Liver (tissue), 8 donors: ENCODE measurements at regions not wholly inside any gene's neighbourhood (a gene's known extent, or its start where the extent isn't known, plus 50 kb on each side); places are given as distances from the start of the nearest gene placed in this dataset.
"Not testable (repeated sequence)": the region's sequence is repeated elsewhere in the genome, so short reads cannot be mapped to it uniquely, and the experiment has no call there.

Source experiments
- DNase-seq: peaks from one replicate; pipeline ENCODE4 v3.0.0-alpha.2; 2017; ENCODE audit warnings: low spot score
- H3K27ac ChIP-seq, 2 donors: one replicate each; pipeline ENCODE4 v1.7.0; 2013; ENCODE audit warnings: inconsistent platforms in 2 of 2, low read length in 2 of 2, control low read depth in 1 of 2, low read depth in 1 of 2, mild to moderate bottlenecking in 1 of 2
- H3K27me3 ChIP-seq, 4 donors: one replicate each; pipeline versions ENCODE4 v1.6.1 to v1.7.0; 2013; ENCODE audit warnings: low read length in 3 of 4, inconsistent platforms in 1 of 4, mild to moderate bottlenecking in 1 of 4, moderate library complexity in 1 of 4; ENCODE audit not compliant: control insufficient read depth in 4 of 4, insufficient read depth in 4 of 4
- H3K36me3 ChIP-seq, 4 donors: one replicate each; pipeline versions ENCODE4 v1.6.1 to v1.7.0; 2013; ENCODE audit warnings: low read length in 3 of 4, mild to moderate bottlenecking in 3 of 4, low read depth in 1 of 4, moderate library complexity in 1 of 4; ENCODE audit not compliant: control insufficient read depth in 4 of 4, insufficient read depth in 3 of 4
- H3K4me1 ChIP-seq, 4 donors: one replicate each; pipeline versions ENCODE4 v1.6.1 to v1.7.0; 2013; ENCODE audit warnings: low read length in 3 of 4, mild to moderate bottlenecking in 3 of 4, moderate library complexity in 1 of 4; ENCODE audit not compliant: control insufficient read depth in 4 of 4, insufficient read depth in 4 of 4
- H3K4me3 ChIP-seq, 3 donors: one replicate each; pipeline versions ENCODE4 v1.6.1 to v1.7.0; 2013; ENCODE audit warnings: low read length in 3 of 3, control low read depth in 1 of 3, low read depth in 1 of 3, mild to moderate bottlenecking in 1 of 3
- H3K9ac ChIP-seq, 2 donors: one replicate each; pipeline ENCODE4 v1.7.0; 2013; ENCODE audit warnings: low read length in 2 of 2, mild to moderate bottlenecking in 2 of 2, moderate library complexity in 2 of 2, control low read depth in 1 of 2, low read depth in 1 of 2
- H3K9me3 ChIP-seq, 4 donors: one replicate each; pipeline versions ENCODE4 v1.6.1 to v1.7.0; 2013; ENCODE audit warnings: low read length in 3 of 4; ENCODE audit not compliant: control insufficient read depth in 4 of 4
- EGR1 ChIP-seq, 2 donors: IDR thresholded peaks; 2 replicates each; pipeline ENCODE4 v1.6.1; 2016 to 2018; ENCODE audit warnings: antibody characterized with exemption in 2 of 2, low read depth in 2 of 2
- FOXA1 ChIP-seq: IDR thresholded peaks from 2 replicates; pipeline ENCODE4 v1.6.1; 2016; ENCODE audit warnings: antibody characterized with exemption
- FOXA2 ChIP-seq: IDR thresholded peaks from 2 replicates; pipeline ENCODE4 v1.6.1; 2016; ENCODE audit warnings: antibody characterized with exemption
- GABPA ChIP-seq, 2 donors: IDR thresholded peaks in 1 of 2; conservative IDR thresholded peaks in 1 of 2; 2 replicates each; pipeline ENCODE4 v1.6.1; 2016; ENCODE audit warnings: antibody characterized with exemption in 2 of 2, mild to moderate bottlenecking in 1 of 2, moderate library complexity in 1 of 2
- HNF4A ChIP-seq, 2 donors: conservative IDR thresholded peaks; 2 replicates each; pipeline ENCODE4 v1.6.1; 2016; ENCODE audit warnings: antibody characterized with exemption in 2 of 2, mild to moderate bottlenecking in 2 of 2
- HNF4G ChIP-seq: IDR thresholded peaks from 2 replicates; pipeline ENCODE4 v1.6.1; 2016; ENCODE audit warnings: antibody characterized with exemption
- JUND ChIP-seq, 2 donors: IDR thresholded peaks; 2 replicates each; pipeline ENCODE4 v1.6.1; 2016; ENCODE audit warnings: antibody characterized with exemption in 2 of 2
- NR2F2 ChIP-seq: IDR thresholded peaks from 2 replicates; pipeline ENCODE4 v1.6.1; 2016; ENCODE audit warnings: antibody characterized with exemption
- RAD21 ChIP-seq, 2 donors: IDR thresholded peaks; 2 replicates each; pipeline ENCODE4 v1.6.1; 2016; ENCODE audit warnings: antibody characterized with exemption in 2 of 2, mild to moderate bottlenecking in 2 of 2
- RXRA ChIP-seq, 2 donors: IDR thresholded peaks; 2 replicates each; pipeline ENCODE4 v1.6.1; 2017 to 2018; ENCODE audit warnings: antibody characterized with exemption in 2 of 2, mild to moderate bottlenecking in 1 of 2
- SP1 ChIP-seq: IDR thresholded peaks from 2 replicates; pipeline ENCODE4 v1.6.1; 2018; ENCODE audit warnings: antibody characterized with exemption, mild to moderate bottlenecking
- TAF1 ChIP-seq: conservative IDR thresholded peaks from 2 replicates; pipeline ENCODE4 v1.6.1; 2016; ENCODE audit warnings: antibody characterized with exemption, mild to moderate bottlenecking
- YY1 ChIP-seq: IDR thresholded peaks from 2 replicates; pipeline ENCODE4 v1.6.1; 2016; ENCODE audit warnings: antibody characterized with exemption, mild to moderate bottlenecking
- WGBS: extraction: QIAGEN DNeasy Blood & Tissue Kit; methylation state at CpG from one replicate; pipeline ENCODE4 v1.1.7; 2013; 5-methylcytosine and 5-hydroxymethylcytosine counted together
- TF ChIP-seq, protein P1 (sequence below): IDR thresholded peaks from 2 replicates; pipeline ENCODE4 v1.6.1; 2016; ENCODE audit warnings: antibody characterized with exemption
- TF ChIP-seq, protein P2 (sequence below): IDR thresholded peaks from 2 replicates; pipeline ENCODE4 v1.6.1; 2016; ENCODE audit warnings: antibody characterized with exemption, mild to moderate bottlenecking
- TF ChIP-seq, protein P3 (sequence below): IDR thresholded peaks from 2 replicates; pipeline ENCODE4 v1.6.1; 2016; ENCODE audit warnings: antibody characterized with exemption
- TF ChIP-seq, protein P4 (sequence below): fragments of 150-350 bp; IDR thresholded peaks from 2 replicates; pipeline ENCODE4 v1.5.1; 2017; ENCODE audit warnings: improper control_type of control experiment, low read depth, low read length; ENCODE audit not compliant: missing input control
- donor health status: healthy.
- donor health status: healthy.
- donor health status: healthy.
- donor health status: healthy.
- donor health status: healthy.

DNA sequence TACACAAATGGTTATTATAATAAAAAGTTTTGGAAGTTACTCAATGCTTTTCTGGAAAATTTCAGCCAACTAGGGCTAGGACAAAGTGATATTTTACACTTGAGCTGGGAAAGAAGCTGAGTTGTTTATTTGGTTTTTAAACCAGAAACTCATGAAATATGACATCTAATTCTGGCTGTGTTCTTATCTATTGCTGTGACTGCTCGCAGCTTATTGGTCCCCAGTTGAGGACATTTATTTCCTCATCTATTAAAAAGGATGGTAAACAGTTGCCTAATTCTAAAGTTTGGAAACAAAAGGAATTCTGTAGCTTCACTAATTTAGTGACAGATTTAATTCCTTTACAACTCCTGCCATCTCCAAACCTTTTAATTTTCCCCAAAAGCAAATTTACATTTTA lies 487.6 kb upstream of the IL12A start:
- Histone ChIP-seq H3K9ac (no peak overlapping the region), H3K36me3 (no peaks in the 10 kb centered on the region), H3K27me3 (no peaks in the 10 kb centered on the region), H3K4me1 (no peaks in the 10 kb centered on the region), H3K27ac (no peak overlapping the region), H3K4me3 (no peak overlapping the region), H3K9me3 (no peaks in the 10 kb centered on the region)
- TF ChIP-seq EGR1 (IDR thresholded peaks at IDR 0.05; ENCODE audit: low read depth in 2 of 2) (no peak), TAF1 (no peak), NR2F2 (no peak)
- no peak for DNase-seq
- WGBS = 49% methylated on average over 1 of the region's 1 CpG

DNA sequence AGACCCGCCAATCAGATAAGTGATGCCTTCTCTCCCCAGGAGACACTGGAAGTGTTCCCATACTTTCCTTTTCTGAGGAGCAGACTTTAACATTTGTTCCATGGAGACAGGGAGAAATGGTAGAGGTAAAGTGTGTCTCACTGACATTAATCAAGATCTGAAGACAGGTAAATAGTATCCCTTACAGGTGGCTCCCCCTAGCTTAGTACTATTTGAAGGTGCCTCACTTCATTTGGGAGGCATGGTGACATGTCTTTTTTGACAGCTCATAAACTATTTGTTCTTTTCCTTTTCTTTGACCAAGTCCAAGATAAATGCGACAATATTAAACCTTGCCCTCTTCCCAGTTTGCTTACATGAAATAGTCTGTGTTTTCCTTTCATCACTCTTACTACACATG lies 485.6 kb upstream of the IL12A start:
- no peaks in the 10 kb centered on the region for H3K4me1 ChIP-seq

DNA sequence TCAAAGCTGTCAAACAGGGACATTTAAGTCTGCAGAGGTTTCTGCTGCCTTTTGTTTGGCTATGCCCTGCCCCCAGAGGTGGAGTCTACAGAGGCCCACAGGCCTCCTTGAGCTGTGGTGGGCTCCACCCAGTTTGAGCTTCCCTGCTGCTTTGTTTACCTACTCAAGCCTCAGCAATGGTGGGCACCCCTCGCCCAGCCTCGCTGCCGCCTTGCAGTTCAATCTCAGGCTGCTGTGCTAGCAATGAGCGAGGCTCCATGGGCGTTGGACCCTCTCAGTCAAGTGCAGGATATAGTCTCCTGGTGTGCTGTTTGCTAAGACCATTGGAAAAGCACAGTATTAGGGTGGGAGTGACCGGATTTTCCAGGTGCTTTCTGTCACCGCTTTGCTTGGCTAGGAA lies 477.6 kb upstream of the IL12A start:
- H3K9me3 ChIP-seq, H3K27ac ChIP-seq, H3K27me3 ChIP-seq, H3K9ac ChIP-seq, H3K36me3 ChIP-seq, H3K4me1 ChIP-seq, H3K4me3 ChIP-seq, DNase-seq: not testable (repeated sequence)
- 92% methylated on average over 7 of the region's 7 CpGs for WGBS

More for the DNA sequence above, 485.6 kb upstream of the IL12A start:
- Histone ChIP-seq H3K9me3 (no peaks in the 10 kb centered on the region), H3K27me3 (no peaks in the 10 kb centered on the region), H3K36me3 (no peaks in the 10 kb centered on the region), H3K27ac (no peak overlapping the region), H3K9ac (no peak overlapping the region), H3K4me3 (no peak overlapping the region)
- 77% methylated on average over 2 of the region's 2 CpGs for WGBS
- TF ChIP-seq FOXA2 = no peak
- TF ChIP-seq, protein P1, sequence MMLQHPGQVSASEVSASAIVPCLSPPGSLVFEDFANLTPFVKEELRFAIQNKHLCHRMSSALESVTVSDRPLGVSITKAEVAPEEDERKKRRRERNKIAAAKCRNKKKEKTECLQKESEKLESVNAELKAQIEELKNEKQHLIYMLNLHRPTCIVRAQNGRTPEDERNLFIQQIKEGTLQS = no peak
- TF ChIP-seq NR2F2 = no peak
- TF ChIP-seq HNF4G = no peak
- no peak for TF ChIP-seq SP1
- TF ChIP-seq RXRA (IDR thresholded peaks at IDR 0.05) = no peak
- no peak for TF ChIP-seq YY1
- TF ChIP-seq TAF1 = no peak
- no peak for TF ChIP-seq GABPA (IDR thresholded peaks at IDR 0.05 in 1 of 2, conservative IDR thresholded peaks at IDR 0.05 in 1 of 2)
- no peak for TF ChIP-seq RAD21 (IDR thresholded peaks at IDR 0.05)
- TF ChIP-seq, protein P2, sequence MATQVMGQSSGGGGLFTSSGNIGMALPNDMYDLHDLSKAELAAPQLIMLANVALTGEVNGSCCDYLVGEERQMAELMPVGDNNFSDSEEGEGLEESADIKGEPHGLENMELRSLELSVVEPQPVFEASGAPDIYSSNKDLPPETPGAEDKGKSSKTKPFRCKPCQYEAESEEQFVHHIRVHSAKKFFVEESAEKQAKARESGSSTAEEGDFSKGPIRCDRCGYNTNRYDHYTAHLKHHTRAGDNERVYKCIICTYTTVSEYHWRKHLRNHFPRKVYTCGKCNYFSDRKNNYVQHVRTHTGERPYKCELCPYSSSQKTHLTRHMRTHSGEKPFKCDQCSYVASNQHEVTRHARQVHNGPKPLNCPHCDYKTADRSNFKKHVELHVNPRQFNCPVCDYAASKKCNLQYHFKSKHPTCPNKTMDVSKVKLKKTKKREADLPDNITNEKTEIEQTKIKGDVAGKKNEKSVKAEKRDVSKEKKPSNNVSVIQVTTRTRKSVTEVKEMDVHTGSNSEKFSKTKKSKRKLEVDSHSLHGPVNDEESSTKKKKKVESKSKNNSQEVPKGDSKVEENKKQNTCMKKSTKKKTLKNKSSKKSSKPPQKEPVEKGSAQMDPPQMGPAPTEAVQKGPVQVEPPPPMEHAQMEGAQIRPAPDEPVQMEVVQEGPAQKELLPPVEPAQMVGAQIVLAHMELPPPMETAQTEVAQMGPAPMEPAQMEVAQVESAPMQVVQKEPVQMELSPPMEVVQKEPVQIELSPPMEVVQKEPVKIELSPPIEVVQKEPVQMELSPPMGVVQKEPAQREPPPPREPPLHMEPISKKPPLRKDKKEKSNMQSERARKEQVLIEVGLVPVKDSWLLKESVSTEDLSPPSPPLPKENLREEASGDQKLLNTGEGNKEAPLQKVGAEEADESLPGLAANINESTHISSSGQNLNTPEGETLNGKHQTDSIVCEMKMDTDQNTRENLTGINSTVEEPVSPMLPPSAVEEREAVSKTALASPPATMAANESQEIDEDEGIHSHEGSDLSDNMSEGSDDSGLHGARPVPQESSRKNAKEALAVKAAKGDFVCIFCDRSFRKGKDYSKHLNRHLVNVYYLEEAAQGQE = no peak
- TF ChIP-seq, protein P3, sequence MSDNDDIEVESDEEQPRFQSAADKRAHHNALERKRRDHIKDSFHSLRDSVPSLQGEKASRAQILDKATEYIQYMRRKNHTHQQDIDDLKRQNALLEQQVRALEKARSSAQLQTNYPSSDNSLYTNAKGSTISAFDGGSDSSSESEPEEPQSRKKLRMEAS = no peak
- no peak for TF ChIP-seq JUND (IDR thresholded peaks at IDR 0.05)
- TF ChIP-seq FOXA1 = no peak
- TF ChIP-seq HNF4A (conservative IDR thresholded peaks at IDR 0.05) = no peak
- no peak for TF ChIP-seq EGR1 (IDR thresholded peaks at IDR 0.05; ENCODE audit: low read depth in 2 of 2)
- TF ChIP-seq, protein P4, sequence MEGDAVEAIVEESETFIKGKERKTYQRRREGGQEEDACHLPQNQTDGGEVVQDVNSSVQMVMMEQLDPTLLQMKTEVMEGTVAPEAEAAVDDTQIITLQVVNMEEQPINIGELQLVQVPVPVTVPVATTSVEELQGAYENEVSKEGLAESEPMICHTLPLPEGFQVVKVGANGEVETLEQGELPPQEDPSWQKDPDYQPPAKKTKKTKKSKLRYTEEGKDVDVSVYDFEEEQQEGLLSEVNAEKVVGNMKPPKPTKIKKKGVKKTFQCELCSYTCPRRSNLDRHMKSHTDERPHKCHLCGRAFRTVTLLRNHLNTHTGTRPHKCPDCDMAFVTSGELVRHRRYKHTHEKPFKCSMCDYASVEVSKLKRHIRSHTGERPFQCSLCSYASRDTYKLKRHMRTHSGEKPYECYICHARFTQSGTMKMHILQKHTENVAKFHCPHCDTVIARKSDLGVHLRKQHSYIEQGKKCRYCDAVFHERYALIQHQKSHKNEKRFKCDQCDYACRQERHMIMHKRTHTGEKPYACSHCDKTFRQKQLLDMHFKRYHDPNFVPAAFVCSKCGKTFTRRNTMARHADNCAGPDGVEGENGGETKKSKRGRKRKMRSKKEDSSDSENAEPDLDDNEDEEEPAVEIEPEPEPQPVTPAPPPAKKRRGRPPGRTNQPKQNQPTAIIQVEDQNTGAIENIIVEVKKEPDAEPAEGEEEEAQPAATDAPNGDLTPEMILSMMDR = no peak
- no peak for DNase-seq
